ENCODE measurements at regions not wholly inside any gene's neighbourhood (a gene's known extent, or its start where the extent isn't known, plus 50 kb on each side); places are given as distances from the start of the nearest gene placed in this dataset.

GRCh38 chr7:17150018-17150417 is 148.4 kb upstream of the AHR start (continued):
- TF ChIP-seq IRF4 (IDR thresholded peaks at IDR 0.05; ENCODE audit: low read depth, low read length): peak; percentile 78
- peak; percentile 52 to 83 for TF ChIP-seq EP300 (IDR thresholded peaks at IDR 0.05; ENCODE audit: borderline replicate concordance in 1 of 2, control insufficient read depth in 1 of 2, low read depth in 2 of 2, low read length in 2 of 2)
- TF ChIP-seq SPI1 (IDR thresholded peaks at IDR 0.05; ENCODE audit: borderline replicate concordance, insufficient read depth, low read depth, low read length): peak; percentile 95
- no peak for TF ChIP-seq ZBTB40 (IDR thresholded peaks at IDR 0.05; ENCODE audit: borderline replicate concordance)
- TF ChIP-seq CEBPZ (IDR thresholded peaks at IDR 0.05; ENCODE audit: low read depth, low read length): no peak
- TF ChIP-seq RELB (IDR thresholded peaks at IDR 0.05; ENCODE audit: low read depth): peak; percentile 49; the same call in 1 of the 2 replicates
- no peak for TF ChIP-seq NKRF (conservative IDR thresholded peaks at IDR 0.05)
- TF ChIP-seq USF1 (IDR thresholded peaks at IDR 0.05; ENCODE audit: borderline replicate concordance, extremely low read length, insufficient read depth, low read depth, low read length): no peak
- TF ChIP-seq MTA2 (IDR thresholded peaks at IDR 0.05; ENCODE audit: low read depth): peak; percentile 95
- no peak for TF ChIP-seq NFYA (IDR thresholded peaks at IDR 0.05; ENCODE audit: borderline replicate concordance, low read depth, low read length)
- TF ChIP-seq MTA3 (IDR thresholded peaks at IDR 0.05; ENCODE audit: borderline replicate concordance, low read length): no peak
- TF ChIP-seq STAT3 (IDR thresholded peaks at IDR 0.05; ENCODE audit: low read depth, low read length): no peak
- peak; percentile 46; the same call in 1 of the 2 replicates for TF ChIP-seq CREM (IDR thresholded peaks at IDR 0.05; ENCODE audit: low read depth)
- TF ChIP-seq HCFC1 (IDR thresholded peaks at IDR 0.05; ENCODE audit: low read length): no peak
- TF ChIP-seq SMC3 (IDR thresholded peaks at IDR 0.05; ENCODE audit: borderline replicate concordance, low read length): no peak
- no peak for TF ChIP-seq SIX5 (IDR thresholded peaks at IDR 0.05; ENCODE audit: low read depth, low read length, severe bottlenecking)
- no peak for TF ChIP-seq YBX1 (IDR thresholded peaks at IDR 0.05)
- TF ChIP-seq ZNF217 (IDR thresholded peaks at IDR 0.05): peak; percentile 63; the same call in 1 of the 2 replicates
- TF ChIP-seq CBX5 (IDR thresholded peaks at IDR 0.05; ENCODE audit: low read depth): 0 out of 2 replicates have a peak, but pooled peaks have one; percentile 83
